ENCODE measurements at regions not wholly inside any gene's neighbourhood (a gene's known extent, or its start where the extent isn't known, plus 50 kb on each side); places are given as distances from the start of the nearest gene placed in this dataset.
"Not testable (repeated sequence)": the region's sequence is repeated elsewhere in the genome, so short reads cannot be mapped to it uniquely, and the experiment has no call there.

GRCh38 chr2:234566622-234567021, 69.7 kb upstream of the ARL4C start:
- Mint-ChIP-seq H3K4me1 (ENCODE audit: low read depth) (peaks cover 11% of the 10 kb centered on the region), H3K27me3 (peaks cover 5% of the 10 kb centered on the region), H3K9me3 (no peaks in the 10 kb centered on the region), H3K36me3 (ENCODE audit: low read depth) (no peaks in the 10 kb centered on the region), H3K27ac (no peak overlapping the region), H3K4me3 (no peak overlapping the region)

DNA sequence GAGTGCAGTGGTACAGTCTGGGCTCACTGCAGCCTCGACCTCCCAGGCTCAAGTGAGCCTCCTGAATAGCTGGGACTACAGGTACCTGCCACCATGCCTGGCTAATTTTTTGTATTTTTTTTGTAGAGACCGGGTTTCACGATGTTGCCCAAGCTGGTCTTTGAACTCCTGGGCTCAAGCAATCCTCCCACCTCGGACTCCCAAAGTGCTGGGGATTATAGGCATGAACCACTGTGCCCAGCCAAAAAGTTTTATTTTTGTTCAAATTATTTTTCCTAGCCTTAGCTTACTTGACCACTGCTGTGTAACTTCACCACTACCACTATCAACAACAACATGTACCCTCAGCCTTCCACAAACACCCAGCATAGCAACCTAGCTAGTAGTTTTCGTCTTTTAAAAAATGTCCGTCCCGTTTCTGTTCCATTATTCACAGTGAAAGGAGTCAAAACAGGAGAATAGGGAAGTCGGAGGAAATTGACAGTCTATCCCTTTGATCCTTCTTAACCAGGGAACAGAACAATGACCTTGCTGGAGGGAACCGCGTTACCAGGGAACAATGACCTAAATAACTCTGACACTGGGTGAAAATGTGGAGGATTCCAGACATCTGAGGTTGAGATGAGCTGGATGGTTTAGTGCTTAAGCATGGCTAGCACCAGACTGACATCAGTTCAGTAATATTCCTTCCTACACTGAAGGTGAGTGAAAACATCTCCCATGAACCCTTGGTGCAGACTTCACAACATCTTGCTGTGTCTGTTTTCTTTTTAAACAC, 69.2 kb upstream of the ARL4C start:
- Mint-ChIP-seq H3K27ac (no peak overlapping the region), H3K4me1 (ENCODE audit: low read depth) (peaks cover 11% of the 10 kb centered on the region), H3K36me3 (ENCODE audit: low read depth) (no peaks in the 10 kb centered on the region), H3K4me3 (no peak overlapping the region), H3K27me3 (peaks cover 3% of the 10 kb centered on the region), H3K9me3 (no peaks in the 10 kb centered on the region)

DNA sequence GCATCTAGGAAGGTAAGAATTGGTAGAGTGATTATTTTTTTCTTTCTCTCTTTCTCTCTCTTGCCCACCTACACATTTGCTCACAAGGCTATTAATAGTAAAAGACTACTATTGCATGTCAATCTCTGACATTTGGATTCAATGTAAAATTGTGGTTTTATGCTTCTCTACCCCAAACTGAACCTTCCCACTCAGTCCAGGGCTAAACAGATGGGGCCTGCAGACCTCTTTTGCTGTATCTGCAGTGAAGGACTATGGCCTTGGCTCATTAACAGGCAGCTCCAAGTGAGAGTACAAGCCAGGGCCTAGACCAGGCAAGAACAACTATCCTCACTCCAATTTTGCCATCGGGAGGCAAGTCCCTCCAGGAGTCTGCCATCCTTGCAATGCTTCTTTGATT, 68.3 kb upstream of the ARL4C start:
- Mint-ChIP-seq H3K4me1 (ENCODE audit: low read depth) (peaks cover 11% of the 10 kb centered on the region), H3K27ac (no peak overlapping the region)

GRCh38 chr2:234564699-234565098, 67.8 kb upstream of the ARL4C start:
- H3K27ac Mint-ChIP-seq, result no peak overlapping the region
- H3K27me3 Mint-ChIP-seq, result peaks cover 4% of the 10 kb centered on the region
- no peaks in the 10 kb centered on the region for H3K36me3 Mint-ChIP-seq (ENCODE audit: low read depth)
- H3K9me3 Mint-ChIP-seq, result no peaks in the 10 kb centered on the region
- H3K4me3 Mint-ChIP-seq, result no peak overlapping the region
- H3K4me1 Mint-ChIP-seq (ENCODE audit: low read depth), result peaks cover 6% of the 10 kb centered on the region

More for the DNA sequence above, 68.3 kb upstream of the ARL4C start:
- no peak overlapping the region for H3K4me3 Mint-ChIP-seq
- H3K36me3 Mint-ChIP-seq (ENCODE audit: low read depth), result no peaks in the 10 kb centered on the region
- no peaks in the 10 kb centered on the region for H3K27me3 Mint-ChIP-seq
- H3K9me3 Mint-ChIP-seq, result no peaks in the 10 kb centered on the region

DNA sequence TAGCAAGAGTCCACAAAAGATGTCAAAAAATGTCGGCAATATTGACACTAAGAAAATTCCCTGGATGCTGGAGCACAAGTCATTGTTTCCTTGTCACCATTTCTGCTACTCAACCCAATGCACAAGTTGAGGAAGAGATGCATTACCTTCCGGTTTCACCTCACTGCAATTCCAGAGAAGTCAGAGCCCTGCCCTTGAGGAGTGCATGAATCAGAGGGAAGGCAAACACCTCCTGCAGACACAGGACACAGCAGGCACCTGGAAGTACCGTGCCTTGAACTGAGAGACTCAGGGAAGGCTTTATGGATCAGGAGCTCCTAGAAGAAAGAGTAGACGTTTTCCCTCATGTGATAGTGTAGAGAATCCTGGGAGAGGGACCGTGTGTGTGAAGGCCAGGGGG, 62.7 kb upstream of the ARL4C start:
- peaks cover 7% of the 10 kb centered on the region for H3K27me3 Mint-ChIP-seq
- no peaks in the 10 kb centered on the region for H3K9me3 Mint-ChIP-seq
- no peak overlapping the region for H3K27ac Mint-ChIP-seq
- no peak overlapping the region for H3K4me3 Mint-ChIP-seq
- peaks cover 11% of the 10 kb centered on the region for H3K4me1 Mint-ChIP-seq (ENCODE audit: low read depth)
- no peaks in the 10 kb centered on the region for H3K36me3 Mint-ChIP-seq (ENCODE audit: low read depth)

DNA sequence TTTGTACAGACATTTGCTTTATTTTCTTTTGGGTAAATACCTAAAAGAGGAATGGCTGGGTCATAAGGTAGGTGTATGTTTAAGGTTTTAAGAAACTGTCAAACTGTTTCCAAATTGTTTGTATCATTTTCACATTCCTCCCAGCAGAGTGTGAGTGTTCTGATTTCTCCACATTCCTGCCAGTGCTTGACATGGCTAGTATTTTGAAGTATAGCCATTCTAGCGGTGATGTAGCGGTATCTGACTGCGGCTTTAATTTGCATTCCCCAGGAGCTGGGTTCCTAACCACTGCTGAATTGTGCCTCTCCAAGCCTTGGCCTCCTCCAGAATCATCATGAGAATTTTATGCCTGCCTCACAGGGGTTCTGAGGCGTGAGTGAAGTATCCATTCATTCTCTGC, 61.8 kb upstream of the ARL4C start:
- Mint-ChIP-seq H3K4me3 (no peak overlapping the region), H3K27ac (no peak overlapping the region), H3K36me3 (ENCODE audit: low read depth) (no peaks in the 10 kb centered on the region), H3K27me3 (peaks cover 7% of the 10 kb centered on the region), H3K9me3 (no peaks in the 10 kb centered on the region), H3K4me1 (ENCODE audit: low read depth) (peaks cover 11% of the 10 kb centered on the region)

DNA sequence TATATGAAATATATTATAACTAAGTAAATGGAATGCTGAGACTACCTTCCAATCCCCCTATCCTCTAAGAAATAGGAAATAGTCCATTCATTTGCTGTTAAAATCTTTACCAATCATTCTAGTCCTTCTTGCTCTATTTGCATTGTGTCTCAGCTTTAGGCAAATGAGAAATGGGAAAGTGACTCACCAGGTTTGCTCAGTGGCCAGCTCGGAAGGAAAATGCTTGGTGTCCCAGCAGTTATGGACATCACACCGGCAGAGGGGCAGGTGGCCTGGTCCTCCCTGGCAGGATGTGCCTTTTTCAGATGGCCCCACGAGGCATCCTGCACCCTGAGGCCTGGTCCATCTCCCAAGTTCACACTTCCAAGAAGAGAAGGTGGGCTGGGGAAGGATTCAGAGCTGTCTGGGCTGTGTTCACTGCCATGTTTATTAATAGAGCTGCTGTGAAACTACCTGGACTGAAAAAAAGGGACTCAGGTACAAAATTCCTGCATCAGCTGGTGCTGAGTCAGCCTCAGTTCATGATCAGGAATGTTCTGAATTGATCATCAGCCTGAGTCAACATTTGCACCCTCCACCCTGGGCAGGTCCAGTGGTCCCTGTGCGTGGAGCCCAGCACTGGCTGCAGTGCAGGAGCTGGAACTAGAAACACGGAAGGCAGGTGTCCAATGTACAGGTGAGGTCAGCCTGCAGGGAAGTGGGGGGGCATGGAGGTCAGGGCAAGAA, 60.1 kb upstream of the ARL4C start:
- no peak overlapping the region for H3K27ac Mint-ChIP-seq
- H3K27me3 Mint-ChIP-seq, result peaks cover 7% of the 10 kb centered on the region
- no peaks in the 10 kb centered on the region for H3K9me3 Mint-ChIP-seq
- H3K36me3 Mint-ChIP-seq (ENCODE audit: low read depth), result no peaks in the 10 kb centered on the region
- no peak overlapping the region for H3K4me3 Mint-ChIP-seq
- peaks cover 11% of the 10 kb centered on the region for H3K4me1 Mint-ChIP-seq (ENCODE audit: low read depth)

DNA sequence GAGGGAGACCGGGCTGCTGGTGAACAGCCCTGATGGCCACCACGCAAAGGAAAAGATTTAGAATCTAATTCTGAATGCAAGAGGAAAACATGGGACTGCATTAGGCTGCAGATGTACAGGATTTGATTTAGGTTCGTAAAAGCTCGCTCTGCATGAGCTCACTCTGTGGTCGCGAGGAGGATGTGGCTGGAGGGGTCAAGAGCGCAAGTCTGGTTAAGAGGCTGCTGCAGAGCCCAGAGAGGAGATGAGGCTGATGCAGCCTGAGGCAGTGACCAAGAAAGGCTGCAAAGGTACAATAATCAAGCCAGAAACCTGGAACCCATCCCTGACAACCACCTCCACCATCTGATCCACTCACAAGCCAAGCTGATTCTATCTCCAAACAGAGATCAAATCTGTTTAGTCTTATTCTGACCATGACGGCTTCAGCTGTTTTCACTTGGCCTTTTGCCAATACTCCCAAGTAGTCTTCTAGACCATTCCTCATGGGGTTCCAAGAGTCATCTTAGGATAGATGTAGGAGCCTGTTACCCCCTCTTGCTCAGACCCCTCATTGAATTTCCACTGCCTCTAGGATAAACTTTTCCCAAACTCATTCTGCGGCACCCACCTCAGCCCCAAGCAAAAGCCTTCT, 58.9 kb upstream of the ARL4C start:
- Mint-ChIP-seq H3K27me3 (peaks cover 7% of the 10 kb centered on the region), H3K4me3 (no peak overlapping the region), H3K36me3 (ENCODE audit: low read depth) (no peaks in the 10 kb centered on the region), H3K4me1 (ENCODE audit: low read depth) (peaks cover 15% of the 10 kb centered on the region), H3K27ac (no peak overlapping the region), H3K9me3 (no peaks in the 10 kb centered on the region)

DNA sequence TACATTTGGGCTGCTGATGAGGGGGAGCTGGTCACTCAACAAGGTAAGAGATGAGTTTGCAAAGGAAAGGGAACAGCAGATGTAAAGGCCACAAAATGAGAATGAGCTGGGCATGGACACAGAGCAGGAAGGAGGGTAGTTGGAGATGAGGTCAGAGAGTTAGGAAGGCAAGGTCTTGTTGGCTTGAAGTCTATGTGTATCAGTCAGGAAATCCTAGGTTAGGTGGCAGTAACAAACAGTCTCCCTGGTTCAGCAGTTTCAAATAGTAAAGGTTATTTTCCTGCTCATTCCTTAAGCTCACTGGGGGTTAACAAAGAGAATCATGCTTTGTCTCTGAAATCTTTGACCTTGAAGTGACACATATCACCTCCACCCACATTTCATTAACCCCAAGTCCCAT, 58.3 kb upstream of the ARL4C start:
- no peak overlapping the region for H3K4me3 Mint-ChIP-seq
- H3K9me3 Mint-ChIP-seq, result no peaks in the 10 kb centered on the region
- H3K36me3 Mint-ChIP-seq (ENCODE audit: low read depth), result no peaks in the 10 kb centered on the region
- no peak overlapping the region for H3K27ac Mint-ChIP-seq
- H3K27me3 Mint-ChIP-seq, result peaks cover 12% of the 10 kb centered on the region
- H3K4me1 Mint-ChIP-seq (ENCODE audit: low read depth), result peaks cover 19% of the 10 kb centered on the region

DNA sequence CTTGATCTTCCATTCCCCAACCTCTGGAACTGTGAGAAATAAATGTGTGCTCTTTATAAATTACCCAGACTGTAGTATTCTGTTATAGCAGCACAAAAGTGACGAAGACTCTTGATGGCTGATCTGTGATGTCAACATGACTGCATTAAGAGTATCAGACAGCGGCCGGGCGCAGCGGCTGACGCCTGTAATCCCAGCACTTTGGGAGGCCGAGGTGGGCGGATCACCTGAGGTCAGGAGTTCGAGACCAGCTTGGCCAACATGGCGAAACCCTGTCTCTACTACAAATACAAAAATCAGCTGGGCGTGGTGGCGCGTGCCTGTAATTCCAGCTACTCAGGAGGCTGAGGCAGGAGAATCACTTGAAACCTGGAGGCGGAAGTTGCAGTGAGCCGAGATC, 56.3 kb upstream of the ARL4C start:
- H3K4me1 Mint-ChIP-seq (ENCODE audit: low read depth), result peaks cover 19% of the 10 kb centered on the region
- H3K9me3 Mint-ChIP-seq; H3K4me3 Mint-ChIP-seq; H3K36me3 Mint-ChIP-seq (ENCODE audit: low read depth); H3K27ac Mint-ChIP-seq: not testable (repeated sequence)
- H3K27me3 Mint-ChIP-seq, result peaks cover 18% of the 10 kb centered on the region

- no peaks in the 10 kb centered on the region for H3K36me3 Mint-ChIP-seq (ENCODE audit: low read depth)
- H3K4me3 Mint-ChIP-seq, result no peak overlapping the region
- no peaks in the 10 kb centered on the region for H3K9me3 Mint-ChIP-seq
- peaks cover 21% of the 10 kb centered on the region for H3K27me3 Mint-ChIP-seq
- H3K27ac Mint-ChIP-seq, result no peak overlapping the region
- H3K4me1 Mint-ChIP-seq (ENCODE audit: low read depth), result peaks cover 16% of the 10 kb centered on the region
These were observed 53.7 kb upstream of the ARL4C start for GRCh38 chr2:234550511-234551107.

DNA sequence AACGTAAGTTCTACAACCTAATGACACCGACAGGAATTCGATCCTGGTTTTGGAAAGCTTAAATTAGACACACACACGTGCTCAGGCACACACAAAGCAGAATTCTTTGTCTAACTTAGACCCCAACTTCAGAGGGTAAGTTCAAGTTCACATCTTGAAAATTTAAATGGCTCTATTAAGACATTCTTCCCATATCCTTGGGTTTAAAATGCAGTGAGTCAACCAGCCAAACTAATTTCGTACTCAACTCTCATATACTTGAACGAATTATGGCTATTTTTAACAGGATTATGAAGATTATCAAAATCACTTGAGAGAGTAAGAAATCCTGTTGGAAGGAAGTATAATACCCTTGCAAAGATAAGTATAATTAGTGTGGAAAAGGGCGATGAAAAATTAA, 53.2 kb upstream of the ARL4C start:
- no peaks in the 10 kb centered on the region for H3K36me3 Mint-ChIP-seq (ENCODE audit: low read depth)
- peaks cover 10% of the 10 kb centered on the region for H3K4me1 Mint-ChIP-seq (ENCODE audit: low read depth)
- H3K27ac Mint-ChIP-seq, result no peak overlapping the region
- peaks cover 21% of the 10 kb centered on the region for H3K27me3 Mint-ChIP-seq
- no peaks in the 10 kb centered on the region for H3K9me3 Mint-ChIP-seq
- no peak overlapping the region for H3K4me3 Mint-ChIP-seq

DNA sequence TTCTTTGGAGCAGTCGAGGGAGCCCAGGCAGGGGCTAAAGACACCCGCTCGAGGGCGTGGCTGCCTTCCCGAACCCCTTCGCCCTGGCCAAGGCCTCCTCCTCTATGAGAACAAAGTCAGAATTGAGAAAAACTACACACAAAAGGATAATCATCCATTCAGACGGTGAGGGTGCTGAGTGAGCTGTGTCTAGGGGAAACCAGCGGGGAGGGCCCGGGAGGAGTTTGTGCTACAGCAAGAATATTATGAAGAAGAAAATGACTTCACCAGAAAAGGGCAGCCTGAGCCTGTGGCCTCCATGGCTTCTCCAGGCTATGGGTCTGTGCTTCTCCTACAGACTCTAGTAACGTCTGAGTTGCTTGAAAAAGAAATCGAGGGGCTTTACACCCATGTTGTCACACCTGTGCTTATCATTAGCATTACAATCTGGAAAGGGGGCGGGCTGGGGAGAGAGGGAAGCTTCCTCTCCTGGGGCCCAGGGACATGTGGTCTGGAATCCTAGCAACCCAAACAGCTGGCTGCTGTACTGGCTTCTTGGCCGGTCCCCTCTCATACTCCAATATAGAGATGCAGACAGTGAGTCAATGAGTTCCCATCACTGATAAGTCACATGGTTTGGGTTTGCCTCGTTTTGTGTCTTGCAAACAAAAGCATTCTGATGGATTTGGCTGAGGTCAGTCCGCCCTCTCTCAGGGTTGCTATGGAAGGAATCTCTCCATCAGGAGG, 52.0 kb upstream of the ARL4C start:
- H3K4me1 Mint-ChIP-seq (ENCODE audit: low read depth), result peaks cover 9% of the 10 kb centered on the region

DNA sequence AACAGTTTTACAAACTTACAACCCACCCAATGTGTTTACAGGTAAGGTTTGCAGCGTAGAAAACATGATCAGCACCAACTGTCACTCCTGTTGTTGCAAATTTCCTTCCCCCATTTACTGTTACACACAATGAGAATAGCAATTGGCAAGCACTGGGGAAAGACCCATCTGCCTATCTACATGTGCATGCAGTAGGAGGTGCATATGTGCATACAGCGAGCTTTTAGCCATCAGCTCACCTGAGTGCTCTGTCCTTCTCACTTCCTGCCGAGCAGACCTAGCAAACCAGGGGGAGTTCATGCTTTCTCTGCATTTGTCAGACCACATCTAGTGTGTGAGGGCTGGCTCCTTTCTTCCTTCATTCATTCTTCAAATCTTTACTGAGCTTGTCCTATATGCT, 49.9 kb upstream of the ARL4C start:
- H3K36me3 Mint-ChIP-seq (ENCODE audit: low read depth), result no peaks in the 10 kb centered on the region
- peaks cover 23% of the 10 kb centered on the region for H3K27me3 Mint-ChIP-seq
- H3K9me3 Mint-ChIP-seq, result no peaks in the 10 kb centered on the region
- no peak overlapping the region for H3K27ac Mint-ChIP-seq
- H3K4me3 Mint-ChIP-seq, result no peak overlapping the region
- H3K4me1 Mint-ChIP-seq (ENCODE audit: low read depth), result peaks cover 9% of the 10 kb centered on the region

More for the DNA sequence above, 52.0 kb upstream of the ARL4C start:
- no peak overlapping the region for H3K27ac Mint-ChIP-seq
- no peaks in the 10 kb centered on the region for H3K9me3 Mint-ChIP-seq
- peaks cover 21% of the 10 kb centered on the region for H3K27me3 Mint-ChIP-seq
- no peaks in the 10 kb centered on the region for H3K36me3 Mint-ChIP-seq (ENCODE audit: low read depth)
- H3K4me3 Mint-ChIP-seq, result no peak overlapping the region

Measured in stimulated activated naive CD8-positive, alpha-beta T cell treated with anti-CD3 and anti-CD28 coated beads, Interleukin-15, Interleukin-2, amounts not matched to agents 100 ng/mL and 50 ng/mL, for 24 hours (primary cell).